ENCODE measurements at regions not wholly inside any gene's neighbourhood (a gene's known extent, or its start where the extent isn't known, plus 50 kb on each side); places are given as distances from the start of the nearest gene placed in this dataset.

- Histone ChIP-seq H3K9me3 (no peaks in the 10 kb centered on the region), H3K4me1 (no peaks in the 10 kb centered on the region), H3K27ac (no peak overlapping the region), H3K36me3 (no peaks in the 10 kb centered on the region), H3K4me3 (no peak overlapping the region), H3K27me3 (no peaks in the 10 kb centered on the region)
- TF ChIP-seq, protein P1, sequence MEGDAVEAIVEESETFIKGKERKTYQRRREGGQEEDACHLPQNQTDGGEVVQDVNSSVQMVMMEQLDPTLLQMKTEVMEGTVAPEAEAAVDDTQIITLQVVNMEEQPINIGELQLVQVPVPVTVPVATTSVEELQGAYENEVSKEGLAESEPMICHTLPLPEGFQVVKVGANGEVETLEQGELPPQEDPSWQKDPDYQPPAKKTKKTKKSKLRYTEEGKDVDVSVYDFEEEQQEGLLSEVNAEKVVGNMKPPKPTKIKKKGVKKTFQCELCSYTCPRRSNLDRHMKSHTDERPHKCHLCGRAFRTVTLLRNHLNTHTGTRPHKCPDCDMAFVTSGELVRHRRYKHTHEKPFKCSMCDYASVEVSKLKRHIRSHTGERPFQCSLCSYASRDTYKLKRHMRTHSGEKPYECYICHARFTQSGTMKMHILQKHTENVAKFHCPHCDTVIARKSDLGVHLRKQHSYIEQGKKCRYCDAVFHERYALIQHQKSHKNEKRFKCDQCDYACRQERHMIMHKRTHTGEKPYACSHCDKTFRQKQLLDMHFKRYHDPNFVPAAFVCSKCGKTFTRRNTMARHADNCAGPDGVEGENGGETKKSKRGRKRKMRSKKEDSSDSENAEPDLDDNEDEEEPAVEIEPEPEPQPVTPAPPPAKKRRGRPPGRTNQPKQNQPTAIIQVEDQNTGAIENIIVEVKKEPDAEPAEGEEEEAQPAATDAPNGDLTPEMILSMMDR (IDR thresholded peaks at IDR 0.05), result no peak
- TF ChIP-seq POLR2A (IDR thresholded peaks at IDR 0.05), result no peak
- no peak for DNase-seq
Observed at GRCh38 chr11:35868491-35868890, 75.4 kb upstream of the LDLRAD3 start.

- no peak overlapping the region for H3K4me3 ChIP-seq
- H3K9me3 ChIP-seq, result no peaks in the 10 kb centered on the region
- no peak for DNase-seq
- no peaks in the 10 kb centered on the region for H3K36me3 ChIP-seq
- TF ChIP-seq, protein P1 (IDR thresholded peaks at IDR 0.05), result no peak
- TF ChIP-seq POLR2A (IDR thresholded peaks at IDR 0.05), result no peak
- no peaks in the 10 kb centered on the region for H3K4me1 ChIP-seq
- H3K27ac ChIP-seq, result no peak overlapping the region
- H3K27me3 ChIP-seq, result no peaks in the 10 kb centered on the region
Observed at GRCh38 chr11:35873721-35874120, 70.1 kb upstream of the LDLRAD3 start.

- no peak for DNase-seq
- Histone ChIP-seq H3K27ac (no peak overlapping the region), H3K4me3 (no peak overlapping the region), H3K36me3 (no peaks in the 10 kb centered on the region), H3K27me3 (no peaks in the 10 kb centered on the region), H3K9me3 (no peaks in the 10 kb centered on the region), H3K4me1 (no peaks in the 10 kb centered on the region)
- TF ChIP-seq POLR2A (IDR thresholded peaks at IDR 0.05), result no peak
- TF ChIP-seq, protein P1 (IDR thresholded peaks at IDR 0.05), result no peak
Observed at GRCh38 chr11:35874751-35875450, 69.0 kb upstream of the LDLRAD3 start.

- DNase-seq, result no peak
- no peak overlapping the region for H3K27ac ChIP-seq
- no peaks in the 10 kb centered on the region for H3K4me1 ChIP-seq
- no peaks in the 10 kb centered on the region for H3K9me3 ChIP-seq
- TF ChIP-seq, protein P1 (IDR thresholded peaks at IDR 0.05), result no peak
- TF ChIP-seq POLR2A (IDR thresholded peaks at IDR 0.05), result no peak
- no peaks in the 10 kb centered on the region for H3K36me3 ChIP-seq
- H3K4me3 ChIP-seq, result no peak overlapping the region
- H3K27me3 ChIP-seq, result no peaks in the 10 kb centered on the region
Observed at GRCh38 chr11:35875466-35875865, 68.4 kb upstream of the LDLRAD3 start.

GRCh38 chr11:35876786-35877185 is 67.1 kb upstream of the LDLRAD3 start:
- Histone ChIP-seq H3K4me3 (no peak overlapping the region), H3K9me3 (no peaks in the 10 kb centered on the region), H3K27ac (no peak overlapping the region), H3K36me3 (no peaks in the 10 kb centered on the region), H3K4me1 (no peaks in the 10 kb centered on the region), H3K27me3 (no peaks in the 10 kb centered on the region)
- DNase-seq, result no peak
- TF ChIP-seq, protein P1 (IDR thresholded peaks at IDR 0.05), result no peak
- no peak for TF ChIP-seq POLR2A (IDR thresholded peaks at IDR 0.05)

GRCh38 chr11:35878741-35879140 is 65.1 kb upstream of the LDLRAD3 start:
- H3K27ac ChIP-seq, result no peak overlapping the region
- H3K27me3 ChIP-seq, result no peaks in the 10 kb centered on the region
- H3K36me3 ChIP-seq, result no peaks in the 10 kb centered on the region
- H3K9me3 ChIP-seq, result no peaks in the 10 kb centered on the region
- DNase-seq, result no peak
- no peak for TF ChIP-seq POLR2A (IDR thresholded peaks at IDR 0.05)
- TF ChIP-seq, protein P1 (IDR thresholded peaks at IDR 0.05), result no peak
- no peaks in the 10 kb centered on the region for H3K4me1 ChIP-seq
- H3K4me3 ChIP-seq, result no peak overlapping the region

All from Peyer's patch (tissue), 4 donors.